Endothelial cell (in vitro differentiated cells): ENCODE measurements at regions not wholly inside any gene's neighbourhood (a gene's known extent, or its start where the extent isn't known, plus 50 kb on each side); places are given as distances from the start of the nearest gene placed in this dataset.

Experiments
- DNase-seq: peaks from one replicate; pipeline ENCODE4 v3.0.0; 2021; ENCODE audit warnings: low spot score
- H3K27ac Mint-ChIP-seq: one replicate; pipeline ENCODE4 v1.8.0; 2021; ENCODE audit warnings: mixed read lengths, inconsistent platforms; ENCODE audit not compliant: unreplicated experiment
- H3K27me3 Mint-ChIP-seq: one replicate; pipeline ENCODE4 v1.8.0; 2021; ENCODE audit warnings: mild to moderate bottlenecking, moderate library complexity, mixed read lengths, inconsistent platforms; ENCODE audit not compliant: unreplicated experiment
- H3K36me3 Mint-ChIP-seq: one replicate; pipeline ENCODE4 v1.8.0; 2021; ENCODE audit warnings: mild to moderate bottlenecking, low read depth, mixed read lengths, inconsistent platforms; ENCODE audit not compliant: unreplicated experiment
- H3K4me1 Mint-ChIP-seq: one replicate; pipeline ENCODE4 v1.8.0; 2021; ENCODE audit warnings: mild to moderate bottlenecking, mixed read lengths, inconsistent platforms; ENCODE audit not compliant: unreplicated experiment
- H3K4me3 Mint-ChIP-seq: one replicate; pipeline ENCODE4 v1.8.0; 2021; ENCODE audit warnings: mild to moderate bottlenecking, mixed read lengths, inconsistent platforms; ENCODE audit not compliant: unreplicated experiment
- H3K9me3 Mint-ChIP-seq: one replicate; pipeline ENCODE4 v1.8.0; 2021; ENCODE audit warnings: mixed read lengths, inconsistent platforms; ENCODE audit not compliant: unreplicated experiment
- CTCF ChIP-seq: fragments of 200-600 bp; sonication (generic); IDR thresholded peaks from one replicate; pipeline ENCODE4 v1.5.0; 2021; ENCODE audit warnings: antibody characterized with exemption; ENCODE audit not compliant: unreplicated experiment

- Mint-ChIP-seq H3K27ac (no peak overlapping the region), H3K4me1 (peaks cover 3% of the 10 kb centered on the region)
These were observed 133.5 kb upstream of the STT3B start for GRCh38 chr3:31399271-31399670.

GRCh38 chr3:31402117-31402516 lies 130.6 kb upstream of the STT3B start:
- Mint-ChIP-seq H3K36me3 (peaks cover 3% of the 10 kb centered on the region), H3K4me3 (no peak overlapping the region), H3K9me3 (no peaks in the 10 kb centered on the region), H3K27me3 (peaks cover 2% of the 10 kb centered on the region), H3K27ac (peak overlapping the region; percentile 27), H3K4me1 (peaks cover 3% of the 10 kb centered on the region)
- no peak for DNase-seq
- no peak for TF ChIP-seq CTCF

More at GRCh38 chr3:31399271-31399670, 133.5 kb upstream of the STT3B start:
- no peak for TF ChIP-seq CTCF
- no peak overlapping the region for H3K4me3 Mint-ChIP-seq
- peaks cover 3% of the 10 kb centered on the region for H3K36me3 Mint-ChIP-seq
- peaks cover 2% of the 10 kb centered on the region for H3K27me3 Mint-ChIP-seq
- no peaks in the 10 kb centered on the region for H3K9me3 Mint-ChIP-seq
- DNase-seq, result no peak

- H3K4me1 Mint-ChIP-seq, result peaks cover 3% of the 10 kb centered on the region
- H3K9me3 Mint-ChIP-seq, result no peaks in the 10 kb centered on the region
- H3K27ac Mint-ChIP-seq, result no peak overlapping the region
- no peak for DNase-seq
- H3K27me3 Mint-ChIP-seq, result peaks cover 2% of the 10 kb centered on the region
- peaks cover 3% of the 10 kb centered on the region for H3K36me3 Mint-ChIP-seq
- H3K4me3 Mint-ChIP-seq, result no peak overlapping the region
- no peak for TF ChIP-seq CTCF
These were observed 129.5 kb upstream of the STT3B start for GRCh38 chr3:31403197-31403596.

- Mint-ChIP-seq H3K9me3 (no peaks in the 10 kb centered on the region), H3K27me3 (peaks cover 2% of the 10 kb centered on the region), H3K4me1 (peaks cover 3% of the 10 kb centered on the region), H3K36me3 (peaks cover 3% of the 10 kb centered on the region), H3K4me3 (no peak overlapping the region), H3K27ac (no peak overlapping the region)
- TF ChIP-seq CTCF, result no peak
- no peak for DNase-seq
These were observed 127.9 kb upstream of the STT3B start for GRCh38 chr3:31404871-31405270.

GRCh38 chr3:31405515-31405914 lies 127.2 kb upstream of the STT3B start:
- Mint-ChIP-seq H3K27me3 (peaks cover 2% of the 10 kb centered on the region), H3K36me3 (peaks cover 3% of the 10 kb centered on the region), H3K27ac (no peak overlapping the region), H3K4me1 (peaks cover 3% of the 10 kb centered on the region), H3K4me3 (no peak overlapping the region), H3K9me3 (no peaks in the 10 kb centered on the region)
- no peak for TF ChIP-seq CTCF
- DNase-seq, result no peak
